ENCODE measurements at regions not wholly inside any gene's neighbourhood (a gene's known extent, or its start where the extent isn't known, plus 50 kb on each side); places are given as distances from the start of the nearest gene placed in this dataset.

DNA sequence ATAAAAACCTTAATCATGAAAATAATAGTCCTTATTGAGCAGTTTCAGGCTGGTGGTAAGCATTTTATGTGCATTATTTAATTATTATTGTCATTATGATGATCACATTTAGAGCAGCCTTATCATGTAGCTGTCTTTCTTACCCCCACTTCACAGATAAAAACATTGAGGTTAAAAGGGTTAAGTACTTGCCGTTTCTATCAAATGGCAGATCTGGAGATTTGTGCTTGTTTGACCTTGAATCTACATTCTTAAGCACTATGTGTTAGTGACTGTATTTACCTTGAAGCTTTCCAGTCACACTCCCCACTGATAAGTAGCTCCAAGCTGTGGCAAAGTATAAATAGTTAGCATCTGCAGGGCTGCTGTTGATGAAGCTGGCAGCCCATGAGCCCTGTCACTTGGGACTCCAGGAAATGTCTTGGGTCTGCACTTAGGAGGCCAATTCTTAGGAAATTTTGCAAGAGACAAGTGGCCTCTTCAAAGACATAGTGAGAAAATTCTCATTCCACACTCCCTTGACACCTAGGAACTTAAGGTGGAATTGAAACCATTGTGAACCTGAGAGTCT is 116.8 kb upstream of the AGR3 start:
- DNase-seq, result no peak
- H3K36me3 ChIP-seq, result no peaks in the 10 kb centered on the region
- no peak overlapping the region for H3K27ac ChIP-seq
- no peaks in the 10 kb centered on the region for H3K27me3 ChIP-seq
- H3K4me1 ChIP-seq, result no peaks in the 10 kb centered on the region
- no peak overlapping the region for H3K4me3 ChIP-seq (replicated peaks in 1 of 3)
- no peak for TF ChIP-seq POLR2A (IDR thresholded peaks at IDR 0.05)
- TF ChIP-seq, protein P1, sequence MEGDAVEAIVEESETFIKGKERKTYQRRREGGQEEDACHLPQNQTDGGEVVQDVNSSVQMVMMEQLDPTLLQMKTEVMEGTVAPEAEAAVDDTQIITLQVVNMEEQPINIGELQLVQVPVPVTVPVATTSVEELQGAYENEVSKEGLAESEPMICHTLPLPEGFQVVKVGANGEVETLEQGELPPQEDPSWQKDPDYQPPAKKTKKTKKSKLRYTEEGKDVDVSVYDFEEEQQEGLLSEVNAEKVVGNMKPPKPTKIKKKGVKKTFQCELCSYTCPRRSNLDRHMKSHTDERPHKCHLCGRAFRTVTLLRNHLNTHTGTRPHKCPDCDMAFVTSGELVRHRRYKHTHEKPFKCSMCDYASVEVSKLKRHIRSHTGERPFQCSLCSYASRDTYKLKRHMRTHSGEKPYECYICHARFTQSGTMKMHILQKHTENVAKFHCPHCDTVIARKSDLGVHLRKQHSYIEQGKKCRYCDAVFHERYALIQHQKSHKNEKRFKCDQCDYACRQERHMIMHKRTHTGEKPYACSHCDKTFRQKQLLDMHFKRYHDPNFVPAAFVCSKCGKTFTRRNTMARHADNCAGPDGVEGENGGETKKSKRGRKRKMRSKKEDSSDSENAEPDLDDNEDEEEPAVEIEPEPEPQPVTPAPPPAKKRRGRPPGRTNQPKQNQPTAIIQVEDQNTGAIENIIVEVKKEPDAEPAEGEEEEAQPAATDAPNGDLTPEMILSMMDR (IDR thresholded peaks at IDR 0.05), result no peak
- intact Hi-C loops (cut with DNase I), result no loop called here
- no peaks in the 10 kb centered on the region for H3K9me3 ChIP-seq
- 51 to 74% methylated on average over 1 of the region's 1 CpG for WGBS, 2 donors

DNA sequence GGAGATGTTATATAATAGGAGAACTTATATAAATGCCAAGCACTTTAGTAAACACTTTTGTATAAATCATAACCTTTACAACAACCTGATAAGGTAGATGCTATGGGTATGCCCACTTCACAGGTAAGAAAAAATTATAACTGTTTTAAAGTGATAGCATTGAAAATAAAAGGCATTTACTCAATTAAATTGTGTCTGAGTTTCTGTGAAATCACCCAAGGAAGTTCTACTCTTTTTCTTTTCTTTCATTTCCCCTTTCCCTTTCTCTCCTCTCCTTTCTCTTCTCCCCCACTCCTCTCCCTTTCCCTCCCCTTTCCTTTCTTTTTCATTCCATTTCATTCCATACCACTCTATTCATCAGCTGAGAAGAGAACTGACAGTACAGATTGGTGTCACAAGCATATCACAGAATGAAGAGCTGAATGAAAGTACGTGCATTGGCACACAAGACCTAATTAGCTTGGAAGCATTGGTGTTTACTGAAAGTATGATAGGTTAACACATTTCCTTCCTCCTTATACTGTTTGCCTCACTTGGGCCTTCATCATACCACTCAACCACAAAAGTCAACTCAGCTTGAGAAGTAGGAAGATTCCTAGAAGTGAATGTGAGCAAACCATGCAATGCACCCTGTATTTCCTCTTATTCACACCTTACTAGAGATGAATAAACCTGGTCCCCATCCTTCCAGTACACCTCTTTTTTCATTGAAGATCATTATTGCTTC is 117.9 kb upstream of the AGR3 start:
- intact Hi-C loops (cut with DNase I), result no loop called here
- Histone ChIP-seq H3K9me3 (no peaks in the 10 kb centered on the region), H3K4me1 (no peaks in the 10 kb centered on the region), H3K27ac (no peak overlapping the region), H3K4me3 (replicated peaks in 1 of 3) (no peak overlapping the region), H3K36me3 (no peaks in the 10 kb centered on the region), H3K27me3 (no peaks in the 10 kb centered on the region)
- 76 to 100% methylated on average over 1 of the region's 1 CpG for WGBS, 2 donors
- DNase-seq, result no peak
- no peak for TF ChIP-seq POLR2A (IDR thresholded peaks at IDR 0.05)
- TF ChIP-seq, protein P1 (IDR thresholded peaks at IDR 0.05), result no peak

DNA sequence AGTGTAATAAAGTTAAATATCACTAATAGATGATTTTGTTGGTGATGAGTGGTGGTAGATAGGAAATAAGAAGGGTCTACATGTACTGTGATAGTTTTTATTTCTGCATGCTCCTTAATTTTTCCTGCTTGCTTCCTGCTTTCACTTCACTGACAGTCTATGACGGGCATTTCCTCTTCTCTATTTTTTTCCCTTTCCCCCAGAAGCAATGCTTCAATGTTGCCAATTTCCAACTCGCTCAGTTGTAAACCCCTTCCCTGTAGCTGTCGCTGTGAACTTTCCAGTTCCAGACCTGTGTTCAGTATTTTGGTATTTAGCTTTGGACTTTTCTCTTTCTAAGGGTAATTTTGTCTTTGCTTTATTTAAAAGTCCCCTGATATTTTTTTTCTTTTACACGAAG is 123.5 kb upstream of the AGR3 start:
- H3K27me3 ChIP-seq, result no peaks in the 10 kb centered on the region
- no peaks in the 10 kb centered on the region for H3K9me3 ChIP-seq
- TF ChIP-seq POLR2A (IDR thresholded peaks at IDR 0.05), result no peak
- no peak for DNase-seq
- no peak overlapping the region for H3K4me3 ChIP-seq (replicated peaks in 1 of 3)
- intact Hi-C loops (cut with DNase I), result no loop called here
- peaks cover 9% of the 10 kb centered on the region in 2 donors for H3K4me1 ChIP-seq
- no peak overlapping the region for H3K27ac ChIP-seq
- WGBS, 2 donors, result 63 to 71% methylated on average over 4 of the region's 4 CpGs
- no peaks in the 10 kb centered on the region for H3K36me3 ChIP-seq

DNA sequence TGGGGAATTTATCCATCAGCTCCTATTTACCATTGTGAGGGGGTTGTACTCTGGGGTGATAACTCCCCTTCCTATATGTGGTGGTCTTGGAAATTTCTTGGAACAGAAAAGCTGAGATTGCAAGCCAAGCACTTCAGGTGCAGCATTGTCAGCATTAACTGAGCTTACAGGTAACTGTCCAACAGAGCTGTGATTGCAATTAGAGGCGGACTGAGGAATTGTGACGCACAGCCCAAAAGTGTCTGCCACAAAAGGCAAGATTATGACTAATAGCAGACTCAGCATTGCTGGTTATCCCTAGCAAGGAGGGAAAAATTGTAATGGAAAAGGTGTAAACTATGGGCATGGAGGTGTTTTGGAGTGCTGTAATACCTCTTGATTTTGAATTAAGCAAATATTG is 126.1 kb upstream of the AGR3 start:
- no peak overlapping the region for H3K27ac ChIP-seq
- H3K4me1 ChIP-seq, result peaks cover 9 to 11% of the 10 kb centered on the region in 2 donors
- intact Hi-C loops (cut with DNase I), result no loop called here
- no peaks in the 10 kb centered on the region for H3K36me3 ChIP-seq
- H3K4me3 ChIP-seq (replicated peaks in 1 of 3), result no peak overlapping the region
- no peaks in the 10 kb centered on the region for H3K9me3 ChIP-seq
- H3K27me3 ChIP-seq, result no peaks in the 10 kb centered on the region
- TF ChIP-seq, protein P1 (IDR thresholded peaks at IDR 0.05), result no peak
- TF ChIP-seq POLR2A (IDR thresholded peaks at IDR 0.05), result no peak
- 87 to 91% methylated on average over 2 of the region's 2 CpGs for WGBS, 2 donors
- DNase-seq, result no peak

DNA sequence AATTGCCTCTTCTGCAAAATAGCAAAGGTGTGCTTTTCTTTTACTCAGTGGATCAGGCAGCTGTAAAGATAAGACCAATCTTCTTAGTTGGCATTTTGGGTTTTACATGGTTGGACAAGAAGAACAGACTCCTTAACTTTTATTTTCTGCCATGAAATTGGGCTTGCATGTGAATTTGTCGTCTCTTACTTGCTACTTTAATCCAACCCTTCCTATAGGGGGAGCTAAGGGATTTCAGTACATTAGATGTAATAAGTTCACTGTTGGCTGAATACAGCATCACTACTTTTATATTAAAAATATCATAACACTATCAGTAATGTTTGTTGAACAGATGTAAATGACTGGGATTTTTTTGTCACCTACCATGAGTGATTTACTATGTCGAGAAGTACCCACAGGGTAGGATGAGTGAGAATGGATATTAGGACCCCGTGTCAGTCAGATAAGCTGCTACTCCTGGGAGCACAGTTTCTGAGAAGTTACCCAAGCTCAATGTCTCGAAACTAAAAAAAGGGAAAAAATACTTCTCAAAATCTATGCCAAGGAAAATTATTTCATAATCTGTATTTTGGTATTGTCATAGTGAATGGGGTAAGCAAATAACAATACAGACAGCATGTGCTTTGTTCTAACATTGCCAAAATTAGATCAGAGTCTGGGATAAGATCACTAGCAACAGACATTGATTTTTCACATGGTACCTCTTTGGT is 127.4 kb upstream of the AGR3 start:
- WGBS, 2 donors, result 65 to 72% methylated on average over 4 of the region's 4 CpGs
- Histone ChIP-seq H3K4me3 (replicated peaks in 1 of 3) (no peak overlapping the region), H3K27me3 (no peaks in the 10 kb centered on the region), H3K36me3 (no peaks in the 10 kb centered on the region), H3K9me3 (no peaks in the 10 kb centered on the region), H3K27ac (peak overlapping the region in 2 of 3 donors; percentile 27 to 44), H3K4me1 (peaks cover 11 to 16% of the 10 kb centered on the region in 2 donors)
- intact Hi-C loops (cut with DNase I), result no loop called here
- TF ChIP-seq POLR2A (IDR thresholded peaks at IDR 0.05), result no peak
- TF ChIP-seq, protein P1 (IDR thresholded peaks at IDR 0.05), result peak in 2 of 6 experiments; percentile 19 to 21
- DNase-seq, result no peak

Data from thyroid gland (tissue), 4 donors.